NOMO-1 treated with dmso at 0.1 percent for 144 hours (cell line): ENCODE measurements at regions not wholly inside any gene's neighbourhood (a gene's known extent, or its start where the extent isn't known, plus 50 kb on each side); places are given as distances from the start of the nearest gene placed in this dataset.

Experiments used
- DNase-seq: peaks from one replicate; lab custom pipeline; 2025; ENCODE audit not compliant: unreplicated experiment; lab: John Stamatoyannopoulos, UW

GRCh38 chr6:87995461-87995860 is 52.2 kb upstream of the SPACA1 start:
- DNase-seq = no peak

GRCh38 chr6:87993356-87993755 is 54.3 kb upstream of the SPACA1 start:
- no peak for DNase-seq

- DNase-seq = no peak
Observed at GRCh38 chr6:87990871-87991270, 56.8 kb upstream of the SPACA1 start.

- no peak for DNase-seq
Observed at GRCh38 chr6:87982134-87982533, 65.5 kb upstream of the SPACA1 start.

- no peak for DNase-seq
Observed at GRCh38 chr6:87979737-87980136, 67.9 kb upstream of the SPACA1 start.

GRCh38 chr6:87976616-87977015 is 71.0 kb upstream of the SPACA1 start:
- DNase-seq = no peak

- DNase-seq = no peak
Observed at GRCh38 chr6:87975561-87975960, 72.1 kb upstream of the SPACA1 start.

- no peak for DNase-seq
Observed at GRCh38 chr6:87972279-87972678, 75.4 kb upstream of the SPACA1 start.

- no peak for DNase-seq
Observed at GRCh38 chr6:87971605-87972262, 75.9 kb upstream of the SPACA1 start.

- DNase-seq = no peak
Observed at GRCh38 chr6:87968435-87969278, 79.0 kb upstream of the SPACA1 start.

GRCh38 chr6:87965806-87966205 is 81.8 kb upstream of the SPACA1 start:
- no peak for DNase-seq

GRCh38 chr6:87959083-87959482 is 88.6 kb upstream of the SPACA1 start:
- no peak for DNase-seq

- no peak for DNase-seq
Observed at GRCh38 chr6:87951751-87952150, 95.9 kb upstream of the SPACA1 start.

GRCh38 chr6:87950614-87951013 is 97.0 kb upstream of the SPACA1 start:
- no peak for DNase-seq

GRCh38 chr6:87949194-87949593 is 98.4 kb upstream of the SPACA1 start:
- no peak for DNase-seq

GRCh38 chr6:87946669-87947068 is 101.0 kb upstream of the SPACA1 start:
- DNase-seq = no peak

GRCh38 chr6:87945966-87946365 is 101.7 kb upstream of the SPACA1 start:
- no peak for DNase-seq

GRCh38 chr6:87945181-87945580 is 102.5 kb upstream of the SPACA1 start:
- DNase-seq = no peak

- no peak for DNase-seq
Observed at GRCh38 chr6:87944541-87944954, 103.1 kb upstream of the SPACA1 start.

GRCh38 chr6:87943191-87943590 is 104.5 kb upstream of the SPACA1 start:
- no peak for DNase-seq

- no peak for DNase-seq
Observed at GRCh38 chr6:87941556-87942358, 105.9 kb upstream of the SPACA1 start.

GRCh38 chr6:87939776-87940175 is 107.9 kb upstream of the SPACA1 start:
- DNase-seq = no peak
